ENCODE measurements at regions not wholly inside any gene's neighbourhood (a gene's known extent, or its start where the extent isn't known, plus 50 kb on each side); places are given as distances from the start of the nearest gene placed in this dataset.

DNA sequence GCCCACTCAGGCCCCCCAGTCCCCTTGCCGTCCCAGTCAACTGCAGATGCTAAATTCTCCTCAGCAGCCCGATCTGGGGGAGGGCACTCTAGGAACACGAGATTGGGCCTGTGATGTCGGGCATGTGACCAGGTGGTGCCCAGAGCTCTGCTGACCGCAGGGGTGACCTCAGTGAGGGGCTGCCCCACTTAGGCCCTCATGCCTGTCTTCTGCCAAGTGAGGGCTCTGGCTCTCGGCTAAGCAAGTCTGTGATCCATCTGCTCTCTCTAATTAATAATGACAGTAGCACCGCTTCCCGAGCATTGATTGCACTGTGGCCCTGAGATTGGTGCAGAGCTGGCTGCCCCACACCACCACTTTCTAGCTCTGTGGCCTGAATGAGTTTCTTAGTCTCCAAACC is 138.8 kb downstream of the MRM1 start:
- TF ChIP-seq JUN (IDR thresholded peaks at IDR 0.05; ENCODE audit: low read depth, low read length), result no peak
- TF ChIP-seq SP4 (IDR thresholded peaks at IDR 0.05; ENCODE audit: low read length), result no peak
- no peak for TF ChIP-seq EZH2 (IDR thresholded peaks at IDR 0.05; ENCODE audit: low read depth, low read length, severe bottlenecking)
- TF ChIP-seq, protein P1, sequence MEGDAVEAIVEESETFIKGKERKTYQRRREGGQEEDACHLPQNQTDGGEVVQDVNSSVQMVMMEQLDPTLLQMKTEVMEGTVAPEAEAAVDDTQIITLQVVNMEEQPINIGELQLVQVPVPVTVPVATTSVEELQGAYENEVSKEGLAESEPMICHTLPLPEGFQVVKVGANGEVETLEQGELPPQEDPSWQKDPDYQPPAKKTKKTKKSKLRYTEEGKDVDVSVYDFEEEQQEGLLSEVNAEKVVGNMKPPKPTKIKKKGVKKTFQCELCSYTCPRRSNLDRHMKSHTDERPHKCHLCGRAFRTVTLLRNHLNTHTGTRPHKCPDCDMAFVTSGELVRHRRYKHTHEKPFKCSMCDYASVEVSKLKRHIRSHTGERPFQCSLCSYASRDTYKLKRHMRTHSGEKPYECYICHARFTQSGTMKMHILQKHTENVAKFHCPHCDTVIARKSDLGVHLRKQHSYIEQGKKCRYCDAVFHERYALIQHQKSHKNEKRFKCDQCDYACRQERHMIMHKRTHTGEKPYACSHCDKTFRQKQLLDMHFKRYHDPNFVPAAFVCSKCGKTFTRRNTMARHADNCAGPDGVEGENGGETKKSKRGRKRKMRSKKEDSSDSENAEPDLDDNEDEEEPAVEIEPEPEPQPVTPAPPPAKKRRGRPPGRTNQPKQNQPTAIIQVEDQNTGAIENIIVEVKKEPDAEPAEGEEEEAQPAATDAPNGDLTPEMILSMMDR (IDR thresholded peaks at IDR 0.05; ENCODE audit: control extremely low read depth in 1 of 3, insufficient read depth in 1 of 3, low read depth in 1 of 3, low read length in 3 of 3), result no peak
- TF ChIP-seq TCF12 (IDR thresholded peaks at IDR 0.05; ENCODE audit: low read depth, low read length), result no peak
- no peak for TF ChIP-seq POLR2AphosphoS5 (IDR thresholded peaks at IDR 0.05; ENCODE audit: low read depth, low read length)
- TF ChIP-seq RAD21 (IDR thresholded peaks at IDR 0.05 in 1 of 2, conservative IDR thresholded peaks at IDR 0.05 in 1 of 2; ENCODE audit: low read depth in 2 of 2, low read length in 2 of 2), result no peak
- TF ChIP-seq POLR2A (IDR thresholded peaks at IDR 0.05; ENCODE audit: control extremely low read depth in 1 of 2, low read depth in 2 of 2, low read length in 2 of 2), result no peak
- TF ChIP-seq YY1 (IDR thresholded peaks at IDR 0.05; ENCODE audit: low read depth, low read length), result no peak
- TF ChIP-seq CEBPB (IDR thresholded peaks at IDR 0.05; ENCODE audit: low read depth, low read length), result no peak
